ENCODE measurements at regions not wholly inside any gene's neighbourhood (a gene's known extent, or its start where the extent isn't known, plus 50 kb on each side); places are given as distances from the start of the nearest gene placed in this dataset.

- Histone ChIP-seq H3K9me2 (ENCODE audit: insufficient read depth, low read length) (no peaks in the 10 kb centered on the region), H3K27ac (ENCODE audit: low read length) (no peak overlapping the region), H3F3A (ENCODE audit: insufficient read depth, low read length, poor library complexity, severe bottlenecking) (no peaks in the 10 kb centered on the region), H3K4me2 (ENCODE audit: low read length) (no peak overlapping the region), H2AFZ (ENCODE audit: low read depth, low read length) (no peak overlapping the region), H4K20me1 (ENCODE audit: insufficient read depth) (no peaks in the 10 kb centered on the region), H3K27me3 (ENCODE audit: insufficient read depth, low read depth, low read length) (no peaks in the 10 kb centered on the region), H3K36me3 (ENCODE audit: insufficient read depth, low read length) (no peaks in the 10 kb centered on the region), H3K9me3 (ENCODE audit: low read length) (no peaks in the 10 kb centered on the region), H3K4me3 (ENCODE audit: low read length) (no peak overlapping the region), H3K9ac (ENCODE audit: low read length) (no peak overlapping the region), H3K79me2 (replicated peaks; ENCODE audit: insufficient read depth, low read length) (no peaks in the 10 kb centered on the region)
- no peak for TF ChIP-seq SMC3 (conservative IDR thresholded peaks at IDR 0.05; ENCODE audit: poor library complexity)
- no peak for TF ChIP-seq RAD21 (conservative IDR thresholded peaks at IDR 0.05)
- TF ChIP-seq MXI1 (conservative IDR thresholded peaks at IDR 0.05; ENCODE audit: poor library complexity, severe bottlenecking): no peak
- TF ChIP-seq POLR2AphosphoS5 (IDR thresholded peaks at IDR 0.05): no peak
- TF ChIP-seq EZH2 (IDR thresholded peaks at IDR 0.05; ENCODE audit: borderline replicate concordance, insufficient read depth, low read length, poor library complexity, severe bottlenecking): no peak
- TF ChIP-seq REST (IDR thresholded peaks at IDR 0.05; ENCODE audit: borderline replicate concordance): no peak
These were observed 102.0 kb upstream of the RUNX3 start for GRCh38 chr1:25031966-25032667.

GRCh38 chr1:25031601-25031965 is 101.5 kb upstream of the RUNX3 start:
- Histone ChIP-seq H3K4me2 (ENCODE audit: low read length) (no peak overlapping the region), H4K20me1 (ENCODE audit: insufficient read depth) (no peaks in the 10 kb centered on the region), H3K36me3 (ENCODE audit: insufficient read depth, low read length) (no peaks in the 10 kb centered on the region), H3F3A (ENCODE audit: insufficient read depth, low read length, poor library complexity, severe bottlenecking) (no peaks in the 10 kb centered on the region), H3K27ac (ENCODE audit: low read length) (no peak overlapping the region), H2AFZ (ENCODE audit: low read depth, low read length) (no peak overlapping the region), H3K27me3 (ENCODE audit: insufficient read depth, low read depth, low read length) (no peaks in the 10 kb centered on the region), H3K9me2 (ENCODE audit: insufficient read depth, low read length) (no peaks in the 10 kb centered on the region), H3K79me2 (replicated peaks; ENCODE audit: insufficient read depth, low read length) (no peaks in the 10 kb centered on the region), H3K9ac (ENCODE audit: low read length) (no peak overlapping the region), H3K9me3 (ENCODE audit: low read length) (no peaks in the 10 kb centered on the region), H3K4me3 (ENCODE audit: low read length) (no peak overlapping the region)
- no peak for TF ChIP-seq REST (IDR thresholded peaks at IDR 0.05; ENCODE audit: borderline replicate concordance)
- no peak for TF ChIP-seq RAD21 (conservative IDR thresholded peaks at IDR 0.05)
- TF ChIP-seq SMC3 (conservative IDR thresholded peaks at IDR 0.05; ENCODE audit: poor library complexity): no peak
- TF ChIP-seq POLR2AphosphoS5 (IDR thresholded peaks at IDR 0.05): no peak
- TF ChIP-seq EP300 (conservative IDR thresholded peaks at IDR 0.05; ENCODE audit: poor library complexity, severe bottlenecking): no peak
